GM23338 (cell line): ENCODE measurements at regions not wholly inside any gene's neighbourhood (a gene's known extent, or its start where the extent isn't known, plus 50 kb on each side); places are given as distances from the start of the nearest gene placed in this dataset.

ENCODE experiments used
- ATAC-seq: fragments of 200-7000 bp; cut with Tn5 transposase; 3 replicates; pipeline ENCODE4 v1.9.1; 2020
- DNase-seq: peaks from one replicate; pipeline ENCODE4 v3.0.0-alpha.2; 2015; ENCODE audit warnings: low spot score
- H2AFZ ChIP-seq: fragments of 200-600 bp; sonication (generic); 2 replicates; pipeline ENCODE4 v1.8.0; 2016; ENCODE audit warnings: antibody characterized with exemption, mild to moderate bottlenecking, moderate library complexity
- H3F3A ChIP-seq: fragments of 200-600 bp; sonication (generic); replicated peaks from 2 replicates; pipeline ENCODE4 v1.8.0; 2017; ENCODE audit warnings: antibody characterized with exemption, mixed run types, low read depth
- H3K27ac ChIP-seq: fragments of 200-600 bp; sonication (generic); 2 replicates; pipeline ENCODE4 v1.6.1; 2016; ENCODE audit warnings: low read depth
- H3K27me3 ChIP-seq: fragments of 200-600 bp; sonication (generic); 2 replicates; pipeline ENCODE4 v1.8.0; 2016; ENCODE audit warnings: mild to moderate bottlenecking, mixed run types, moderate library complexity; ENCODE audit not compliant: insufficient read depth
- H3K36me3 ChIP-seq: fragments of 200-600 bp; sonication (generic); 2 replicates; pipeline ENCODE4 v1.8.0; 2016; ENCODE audit warnings: mild to moderate bottlenecking; ENCODE audit not compliant: insufficient read depth
- H3K4me1 ChIP-seq: fragments of 200-600 bp; sonication (generic); 2 replicates; pipeline ENCODE4 v1.8.0; 2016; ENCODE audit warnings: mild to moderate bottlenecking, moderate library complexity; ENCODE audit not compliant: insufficient read depth
- H3K4me2 ChIP-seq: fragments of 200-600 bp; sonication (generic); 2 replicates; pipeline ENCODE4 v1.7.1; 2017; ENCODE audit warnings: mixed run types
- H3K4me3 ChIP-seq: fragments of 200-600 bp; sonication (generic); 2 replicates; pipeline ENCODE4 v1.6.1; 2016; ENCODE audit warnings: mixed run types
- H3K79me2 ChIP-seq: fragments of 200-600 bp; sonication (generic); replicated peaks from 2 replicates; pipeline ENCODE4 v1.8.0; 2017; ENCODE audit warnings: mild to moderate bottlenecking; ENCODE audit not compliant: insufficient read depth
- H3K9me2 ChIP-seq: fragments of 200-600 bp; sonication (generic); 2 replicates; pipeline ENCODE4 v1.8.0; 2017; ENCODE audit not compliant: insufficient read depth
- H4K20me1 ChIP-seq: fragments of 200-600 bp; sonication (generic); replicated peaks from 2 replicates; pipeline ENCODE4 v1.8.0; 2017; ENCODE audit warnings: mild to moderate bottlenecking; ENCODE audit not compliant: insufficient read depth
- H3K27ac Mint-ChIP-seq: 2 replicates; pipeline ENCODE4 v1.8.0; 2020; ENCODE audit warnings: inconsistent platforms, mild to moderate bottlenecking, moderate library complexity, mixed read lengths
- H3K27me3 Mint-ChIP-seq: 3 replicates; pipeline ENCODE4 v1.8.0; 2022; ENCODE audit warnings: low read depth, mild to moderate bottlenecking, moderate library complexity, mixed read lengths, inconsistent platforms; ENCODE audit not compliant: insufficient read depth, poor library complexity
- H3K36me3 Mint-ChIP-seq: 3 replicates; pipeline ENCODE4 v1.8.0; 2021; ENCODE audit warnings: low read depth, mild to moderate bottlenecking, inconsistent platforms, moderate library complexity, mixed read lengths
- H3K4me1 Mint-ChIP-seq: 3 replicates; pipeline ENCODE4 v1.8.0; 2020; ENCODE audit warnings: mild to moderate bottlenecking, inconsistent platforms, mixed read lengths
- H3K4me3 Mint-ChIP-seq: 3 replicates; pipeline ENCODE4 v1.8.0; 2021; ENCODE audit warnings: moderate library complexity, mild to moderate bottlenecking, inconsistent platforms, mixed read lengths
- H3K9me3 Mint-ChIP-seq: 3 replicates; pipeline ENCODE4 v1.8.0; 2020; ENCODE audit warnings: moderate library complexity, mild to moderate bottlenecking, inconsistent platforms, mixed read lengths
- CREB1 ChIP-seq: fragments of 250-450 bp; sonication (Bioruptor Pico); IDR thresholded peaks from 2 replicates; pipeline ENCODE4 v1.5.0; 2020; ENCODE audit warnings: low read depth, mild to moderate bottlenecking, moderate library complexity
- ETS1 ChIP-seq: IDR thresholded peaks from 2 replicates; pipeline ENCODE4 v1.6.1; 2016; ENCODE audit warnings: antibody characterized with exemption
- EZH2 ChIP-seq: fragments of 200-600 bp; sonication (generic); IDR thresholded peaks from one replicate; pipeline ENCODE4 v1.8.0; 2017; ENCODE audit warnings: antibody characterized with exemption, mild to moderate bottlenecking, low read depth; ENCODE audit not compliant: unreplicated experiment
- JUNB ChIP-seq: IDR thresholded peaks from one replicate; pipeline ENCODE4 v1.6.1; 2016; ENCODE audit warnings: antibody characterized with exemption; ENCODE audit not compliant: unreplicated experiment
- NANOG ChIP-seq: IDR thresholded peaks from 2 replicates; pipeline ENCODE4 v1.6.1; 2016; ENCODE audit warnings: antibody characterized with exemption, borderline replicate concordance
- STAT1 ChIP-seq: IDR thresholded peaks from one replicate; pipeline ENCODE4 v1.6.1; 2016; ENCODE audit warnings: antibody characterized with exemption; ENCODE audit not compliant: unreplicated experiment
- ZNF462 ChIP-seq: fragments of 250-450 bp; sonication (Bioruptor Pico); IDR thresholded peaks from 2 replicates; pipeline ENCODE4 v1.5.0; 2020; ENCODE audit warnings: mild to moderate bottlenecking, moderate library complexity
- TF ChIP-seq, protein P1 (sequence below), 2 experiments: fragments of 200-600 bp in 1 of 2; sonication (generic) in 1 of 2; conservative IDR thresholded peaks; 2 replicates each; pipeline versions ENCODE4 v1.5.1 to v1.6.1; 2016 to 2017; ENCODE audit warnings: antibody characterized with exemption in 2 of 2, low read depth in 2 of 2, mild to moderate bottlenecking in 2 of 2, moderate library complexity in 1 of 2

DNA sequence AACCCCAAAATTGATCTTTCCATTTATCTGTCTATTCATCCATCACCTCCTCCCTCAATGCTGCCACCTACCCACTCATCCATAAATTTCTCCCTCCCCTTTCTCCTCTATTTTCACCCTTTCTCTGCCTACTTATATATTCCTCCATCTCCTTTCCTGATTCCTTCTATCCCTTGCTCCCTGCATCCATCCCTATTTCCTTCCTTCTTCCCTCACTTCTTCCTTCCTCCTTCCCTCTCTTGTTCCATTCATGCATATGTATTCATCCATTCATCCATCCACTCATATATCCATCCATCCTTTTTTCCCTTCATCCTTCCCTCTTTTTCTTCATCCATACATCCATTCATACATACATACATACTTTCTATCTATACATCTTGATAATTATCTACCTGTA, 76.3 kb upstream of the GGTLC1 start:
- H3K27me3 Mint-ChIP-seq = peaks cover 2% of the 10 kb centered on the region
- ATAC-seq = no peak

DNA sequence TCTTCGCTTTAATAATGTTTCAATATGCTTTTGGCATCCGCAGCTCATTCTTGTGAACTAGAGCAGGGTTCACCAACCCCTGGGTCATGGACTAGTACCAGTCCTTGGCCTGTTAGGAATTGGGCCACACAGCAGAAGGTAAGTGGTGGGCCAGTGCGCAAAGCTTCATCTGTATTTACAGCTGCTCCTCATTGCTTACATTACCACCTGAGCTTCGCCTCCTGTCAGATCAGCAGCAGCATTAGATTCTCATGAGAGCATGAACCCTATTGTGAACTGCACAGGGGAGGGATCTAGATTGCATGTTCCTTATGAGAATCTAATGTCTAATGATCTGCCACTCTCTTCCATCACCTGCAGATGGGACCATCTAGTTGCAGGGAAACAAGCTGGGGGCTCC, 75.5 kb upstream of the GGTLC1 start:
- Histone ChIP-seq H3K9me2 (no peaks in the 10 kb centered on the region), H2AFZ (no peak overlapping the region), H3K4me3 (no peak overlapping the region), H3F3A (no peaks in the 10 kb centered on the region), H3K4me2 (no peak overlapping the region), H4K20me1 (no peaks in the 10 kb centered on the region), H3K36me3 (no peaks in the 10 kb centered on the region), H3K79me2 (no peaks in the 10 kb centered on the region), H3K27ac (no peak overlapping the region), H3K4me1 (0 out of 2 replicates have a peak, but pooled peaks cover 6% of the 10 kb centered on the region), H3K27me3 (no peaks in the 10 kb centered on the region)
- Mint-ChIP-seq H3K36me3 (no peaks in the 10 kb centered on the region), H3K9me3 (no peaks in the 10 kb centered on the region), H3K4me1 (peaks cover 17% of the 10 kb centered on the region), H3K4me3 (no peak overlapping the region), H3K27me3 (peaks cover 2% of the 10 kb centered on the region), H3K27ac (no peak overlapping the region)
- DNase-seq (no peak), ATAC-seq (no peak)
- TF ChIP-seq ETS1 (no peak), NANOG (no peak), EZH2 (no peak), ZNF462 (no peak), JUNB (no peak), CREB1 (CRISPR knock-in tag) (no peak), STAT1 (no peak)
- TF ChIP-seq, protein P1, sequence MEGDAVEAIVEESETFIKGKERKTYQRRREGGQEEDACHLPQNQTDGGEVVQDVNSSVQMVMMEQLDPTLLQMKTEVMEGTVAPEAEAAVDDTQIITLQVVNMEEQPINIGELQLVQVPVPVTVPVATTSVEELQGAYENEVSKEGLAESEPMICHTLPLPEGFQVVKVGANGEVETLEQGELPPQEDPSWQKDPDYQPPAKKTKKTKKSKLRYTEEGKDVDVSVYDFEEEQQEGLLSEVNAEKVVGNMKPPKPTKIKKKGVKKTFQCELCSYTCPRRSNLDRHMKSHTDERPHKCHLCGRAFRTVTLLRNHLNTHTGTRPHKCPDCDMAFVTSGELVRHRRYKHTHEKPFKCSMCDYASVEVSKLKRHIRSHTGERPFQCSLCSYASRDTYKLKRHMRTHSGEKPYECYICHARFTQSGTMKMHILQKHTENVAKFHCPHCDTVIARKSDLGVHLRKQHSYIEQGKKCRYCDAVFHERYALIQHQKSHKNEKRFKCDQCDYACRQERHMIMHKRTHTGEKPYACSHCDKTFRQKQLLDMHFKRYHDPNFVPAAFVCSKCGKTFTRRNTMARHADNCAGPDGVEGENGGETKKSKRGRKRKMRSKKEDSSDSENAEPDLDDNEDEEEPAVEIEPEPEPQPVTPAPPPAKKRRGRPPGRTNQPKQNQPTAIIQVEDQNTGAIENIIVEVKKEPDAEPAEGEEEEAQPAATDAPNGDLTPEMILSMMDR (conservative IDR thresholded peaks at IDR 0.05; ENCODE audit: low read depth in 2 of 2) = no peak

More for the DNA sequence above, 76.3 kb upstream of the GGTLC1 start:
- Histone ChIP-seq H3K9me2 (no peaks in the 10 kb centered on the region), H3K4me2 (no peak overlapping the region), H3K27ac (no peak overlapping the region), H3F3A (no peaks in the 10 kb centered on the region), H3K4me1 (no peaks in the 10 kb centered on the region), H2AFZ (no peak overlapping the region), H3K4me3 (no peak overlapping the region), H3K79me2 (no peaks in the 10 kb centered on the region), H3K27me3 (no peaks in the 10 kb centered on the region), H4K20me1 (no peaks in the 10 kb centered on the region), H3K36me3 (no peaks in the 10 kb centered on the region)
- H3K27ac Mint-ChIP-seq = no peak overlapping the region
- no peak overlapping the region for H3K4me3 Mint-ChIP-seq
- no peak for DNase-seq
- TF ChIP-seq, protein P1 (conservative IDR thresholded peaks at IDR 0.05; ENCODE audit: low read depth in 2 of 2) = no peak
- H3K36me3 Mint-ChIP-seq = no peaks in the 10 kb centered on the region
- no peaks in the 10 kb centered on the region for H3K9me3 Mint-ChIP-seq
- H3K4me1 Mint-ChIP-seq = peaks cover 12% of the 10 kb centered on the region
